Endodermal cell (in vitro differentiated cells): ENCODE measurements at regions not wholly inside any gene's neighbourhood (a gene's known extent, or its start where the extent isn't known, plus 50 kb on each side); places are given as distances from the start of the nearest gene placed in this dataset.

Source experiments
- DNase-seq: peaks from one replicate; pipeline ENCODE4 v3.0.0-alpha.2; 2017
- H3K27ac ChIP-seq: 2 replicates; pipeline ENCODE4 v1.5.1; 2013; ENCODE audit warnings: mild to moderate bottlenecking, low read depth, low read length, moderate library complexity
- H3K27me3 ChIP-seq: 2 replicates; pipeline ENCODE4 v1.6.1; 2013; ENCODE audit warnings: mild to moderate bottlenecking, low read length, moderate library complexity; ENCODE audit not compliant: insufficient read depth, control insufficient read depth, poor library complexity, severe bottlenecking
- H3K36me3 ChIP-seq: 2 replicates; pipeline ENCODE4 v1.7.0; 2013; ENCODE audit warnings: mild to moderate bottlenecking, low read length, moderate library complexity; ENCODE audit not compliant: control insufficient read depth, insufficient read depth
- H3K4me1 ChIP-seq: one replicate; pipeline ENCODE4 v1.7.0; 2013; ENCODE audit warnings: low read length; ENCODE audit not compliant: control insufficient read depth, insufficient read depth
- H3K4me3 ChIP-seq: 2 replicates; pipeline ENCODE4 v1.5.1; 2013; ENCODE audit warnings: mild to moderate bottlenecking, low read length, moderate library complexity
- H3K9ac ChIP-seq: 2 replicates; pipeline ENCODE4 v1.6.1; 2013; ENCODE audit warnings: mild to moderate bottlenecking, low read length, moderate library complexity; ENCODE audit not compliant: poor library complexity, severe bottlenecking; ENCODE audit errors: extremely low read depth
- H3K9me3 ChIP-seq: 2 replicates; pipeline ENCODE4 v1.6.1; 2013; ENCODE audit warnings: mild to moderate bottlenecking, low read length, moderate library complexity; ENCODE audit not compliant: control insufficient read depth
- H3K27ac Mint-ChIP-seq: 2 replicates; pipeline ENCODE4 v1.8.0; 2020; ENCODE audit warnings: mixed read lengths
- H3K27me3 Mint-ChIP-seq: 2 replicates; pipeline ENCODE4 v1.8.0; 2021; ENCODE audit warnings: mild to moderate bottlenecking, mixed read lengths; ENCODE audit not compliant: insufficient read depth
- H3K36me3 Mint-ChIP-seq: 2 replicates; pipeline ENCODE4 v1.8.0; 2020; ENCODE audit warnings: low read depth, mixed read lengths
- H3K4me1 Mint-ChIP-seq: 2 replicates; pipeline ENCODE4 v1.8.0; 2020; ENCODE audit warnings: mixed read lengths
- H3K4me3 Mint-ChIP-seq: 2 replicates; pipeline ENCODE4 v1.8.0; 2020; ENCODE audit warnings: mild to moderate bottlenecking, moderate library complexity, mixed read lengths
- H3K9me3 Mint-ChIP-seq: 2 replicates; pipeline ENCODE4 v1.8.0; 2020; ENCODE audit warnings: mild to moderate bottlenecking, mixed read lengths
- WGBS, 2 experiments: methylation state at CpG; one replicate each; pipeline versions ENCODE4 v1.1.5 to v1.1.7; 2013; ENCODE audit warnings: missing lambda C conversion rate in 2 of 2, mixed read lengths in 1 of 2; ENCODE audit not compliant: insufficient coverage in 1 of 2, insufficient read length in 1 of 2; 5-methylcytosine and 5-hydroxymethylcytosine counted together
- TF ChIP-seq, protein P1 (sequence below): fragments of 200-600 bp; sonication (generic); conservative IDR thresholded peaks from 2 replicates; pipeline ENCODE4 v1.5.0; 2021; ENCODE audit warnings: antibody characterized with exemption, mild to moderate bottlenecking

DNA sequence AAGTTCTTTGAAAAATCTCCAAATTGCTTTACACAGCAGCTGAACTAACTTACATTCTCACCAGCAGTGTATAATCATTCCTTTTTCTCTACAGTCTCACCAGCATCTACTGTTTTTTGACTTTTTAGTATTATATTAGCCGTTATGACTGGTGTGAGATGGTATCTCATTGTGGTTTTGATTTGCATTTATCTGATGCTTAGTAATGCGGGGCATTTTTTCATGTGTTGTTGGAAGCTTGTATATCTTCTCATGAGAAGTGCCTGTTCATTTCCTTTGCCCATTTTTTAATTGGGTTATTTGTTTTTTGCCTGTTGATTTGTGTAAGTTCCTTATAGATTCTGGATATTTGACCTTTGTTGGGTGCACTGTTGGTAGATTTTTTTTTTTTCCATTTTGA is 931.7 kb downstream of the CENPC start:
- Mint-ChIP-seq H3K27me3 (no peaks in the 10 kb centered on the region), H3K4me1 (no peaks in the 10 kb centered on the region), H3K36me3 (no peaks in the 10 kb centered on the region), H3K4me3 (no peak overlapping the region), H3K27ac (no peak overlapping the region), H3K9me3 (peaks cover 42% of the 10 kb centered on the region)
- Histone ChIP-seq H3K36me3 (no peaks in the 10 kb centered on the region), H3K4me3 (no peak overlapping the region), H3K9me3 (peaks cover 19% of the 10 kb centered on the region), H3K4me1 (no peaks in the 10 kb centered on the region), H3K27ac (no peak overlapping the region), H3K9ac (no peak overlapping the region), H3K27me3 (no peaks in the 10 kb centered on the region)
- DNase-seq = no peak
- TF ChIP-seq, protein P1, sequence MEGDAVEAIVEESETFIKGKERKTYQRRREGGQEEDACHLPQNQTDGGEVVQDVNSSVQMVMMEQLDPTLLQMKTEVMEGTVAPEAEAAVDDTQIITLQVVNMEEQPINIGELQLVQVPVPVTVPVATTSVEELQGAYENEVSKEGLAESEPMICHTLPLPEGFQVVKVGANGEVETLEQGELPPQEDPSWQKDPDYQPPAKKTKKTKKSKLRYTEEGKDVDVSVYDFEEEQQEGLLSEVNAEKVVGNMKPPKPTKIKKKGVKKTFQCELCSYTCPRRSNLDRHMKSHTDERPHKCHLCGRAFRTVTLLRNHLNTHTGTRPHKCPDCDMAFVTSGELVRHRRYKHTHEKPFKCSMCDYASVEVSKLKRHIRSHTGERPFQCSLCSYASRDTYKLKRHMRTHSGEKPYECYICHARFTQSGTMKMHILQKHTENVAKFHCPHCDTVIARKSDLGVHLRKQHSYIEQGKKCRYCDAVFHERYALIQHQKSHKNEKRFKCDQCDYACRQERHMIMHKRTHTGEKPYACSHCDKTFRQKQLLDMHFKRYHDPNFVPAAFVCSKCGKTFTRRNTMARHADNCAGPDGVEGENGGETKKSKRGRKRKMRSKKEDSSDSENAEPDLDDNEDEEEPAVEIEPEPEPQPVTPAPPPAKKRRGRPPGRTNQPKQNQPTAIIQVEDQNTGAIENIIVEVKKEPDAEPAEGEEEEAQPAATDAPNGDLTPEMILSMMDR = no peak
- WGBS, 2 experiments = 95 to 100% methylated on average over 1 to 2 of the region's 2 CpGs

DNA sequence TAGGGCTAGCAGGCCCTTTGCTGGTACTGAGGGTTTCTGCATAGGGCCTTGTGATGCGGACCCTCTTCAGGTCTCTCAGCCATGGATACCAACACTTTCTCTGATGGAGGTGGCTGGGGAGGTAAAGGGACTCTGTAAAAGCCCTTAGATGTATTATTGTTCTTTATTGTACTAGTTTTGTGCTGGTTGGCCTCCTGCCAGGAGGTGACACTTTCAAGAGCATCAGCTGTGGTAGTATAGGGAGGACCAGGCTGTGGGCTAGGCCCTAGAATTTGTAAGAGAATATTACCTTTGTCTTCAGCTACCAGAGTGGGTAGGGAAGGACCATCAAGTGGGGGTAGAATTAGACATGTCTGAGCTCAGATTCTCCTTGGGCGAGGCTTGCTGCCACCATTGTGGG is 936.3 kb downstream of the CENPC start:
- Histone ChIP-seq H3K27ac (no peak overlapping the region), H3K9ac (no peak overlapping the region), H3K27me3 (no peaks in the 10 kb centered on the region), H3K9me3 (peaks cover 10% of the 10 kb centered on the region), H3K4me3 (no peak overlapping the region), H3K36me3 (no peaks in the 10 kb centered on the region), H3K4me1 (peaks cover 8% of the 10 kb centered on the region)
- no peak overlapping the region for H3K27ac Mint-ChIP-seq
- no peak for DNase-seq
- no peaks in the 10 kb centered on the region for H3K36me3 Mint-ChIP-seq
- H3K9me3 Mint-ChIP-seq = peaks cover 16% of the 10 kb centered on the region
- H3K4me3 Mint-ChIP-seq = no peak overlapping the region
- TF ChIP-seq, protein P1 = no peak
- peaks cover 13% of the 10 kb centered on the region for H3K4me1 Mint-ChIP-seq
- no peaks in the 10 kb centered on the region for H3K27me3 Mint-ChIP-seq
- WGBS, 2 experiments = 98% methylated on average over 2 of the region's 2 CpGs; no CpG with 5 or more reads in 1 of the 2 experiments

DNA sequence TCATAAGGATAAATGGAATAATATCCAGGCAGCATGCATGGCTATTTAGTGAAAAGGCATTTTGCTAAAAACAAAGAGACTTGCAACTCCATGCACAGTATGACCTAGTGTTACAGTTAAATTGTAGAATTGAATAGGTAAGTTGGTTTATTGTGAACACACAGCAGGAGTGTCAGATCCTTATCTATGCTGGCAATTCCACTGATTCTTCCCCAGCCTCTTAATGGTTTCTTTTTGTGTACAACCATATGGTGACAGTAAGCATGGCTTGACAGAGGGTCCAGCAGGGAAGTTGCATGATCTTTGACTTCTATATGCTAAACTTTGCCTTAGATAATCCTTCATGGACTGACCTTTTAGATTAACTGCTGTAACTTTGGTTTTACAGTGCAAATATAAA is 936.6 kb upstream of the EPHA5 start:
- H3K4me3 ChIP-seq = no peak overlapping the region
- H3K36me3 ChIP-seq = no peaks in the 10 kb centered on the region
- Mint-ChIP-seq H3K27ac (no peak overlapping the region), H3K4me1 (peaks cover 19% of the 10 kb centered on the region), H3K36me3 (no peaks in the 10 kb centered on the region), H3K27me3 (no peaks in the 10 kb centered on the region), H3K9me3 (peaks cover 3% of the 10 kb centered on the region), H3K4me3 (no peak overlapping the region)
- no peaks in the 10 kb centered on the region for H3K9me3 ChIP-seq
- peak; percentile 52 for DNase-seq
- TF ChIP-seq, protein P1 = no peak
- no peak overlapping the region for H3K27ac ChIP-seq
- H3K4me1 ChIP-seq = peaks cover 12% of the 10 kb centered on the region
- no peak overlapping the region for H3K9ac ChIP-seq
- H3K27me3 ChIP-seq = no peaks in the 10 kb centered on the region
